ENCODE measurements at regions not wholly inside any gene's neighbourhood (a gene's known extent, or its start where the extent isn't known, plus 50 kb on each side); places are given as distances from the start of the nearest gene placed in this dataset.

DNA sequence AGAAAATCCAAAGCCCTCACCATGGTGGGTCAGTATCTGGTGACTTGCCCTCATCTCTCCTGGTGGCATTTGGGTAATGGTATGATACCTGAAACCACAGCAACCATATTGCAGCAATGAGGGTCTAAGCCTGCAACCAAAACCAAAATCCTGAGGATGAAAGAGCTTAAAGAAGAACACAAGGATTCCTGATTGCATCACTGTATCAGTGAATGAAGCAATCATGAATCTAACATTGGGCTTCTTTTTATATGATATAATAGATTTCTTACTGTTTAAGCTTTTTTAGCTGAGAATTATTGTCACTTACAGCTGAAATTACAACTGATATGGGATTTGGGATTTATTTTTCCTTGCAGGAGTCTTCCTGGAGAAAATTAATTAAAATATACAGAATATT, 269.9 kb downstream of the MEF2C start:
- DNase-seq, result no peak

DNA sequence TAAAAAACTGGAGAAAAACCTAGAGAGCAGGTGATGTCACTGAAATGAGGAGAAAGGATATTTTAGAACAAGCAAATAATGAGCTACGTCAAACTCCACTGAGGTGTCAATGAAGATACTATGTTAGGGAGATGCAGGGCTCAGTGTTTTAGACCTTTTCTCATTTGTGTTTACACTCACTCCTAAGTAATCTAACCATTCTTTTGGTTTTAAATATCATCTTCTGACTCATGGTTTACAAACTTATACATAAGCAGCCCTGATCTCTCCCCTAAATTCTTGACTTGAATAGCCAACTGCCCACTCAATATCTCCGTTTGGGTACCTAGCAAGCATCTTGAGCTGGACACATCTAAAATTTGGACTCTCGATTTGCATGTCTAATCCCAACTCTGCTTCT, 272.4 kb downstream of the MEF2C start:
- DNase-seq, result no peak

DNA sequence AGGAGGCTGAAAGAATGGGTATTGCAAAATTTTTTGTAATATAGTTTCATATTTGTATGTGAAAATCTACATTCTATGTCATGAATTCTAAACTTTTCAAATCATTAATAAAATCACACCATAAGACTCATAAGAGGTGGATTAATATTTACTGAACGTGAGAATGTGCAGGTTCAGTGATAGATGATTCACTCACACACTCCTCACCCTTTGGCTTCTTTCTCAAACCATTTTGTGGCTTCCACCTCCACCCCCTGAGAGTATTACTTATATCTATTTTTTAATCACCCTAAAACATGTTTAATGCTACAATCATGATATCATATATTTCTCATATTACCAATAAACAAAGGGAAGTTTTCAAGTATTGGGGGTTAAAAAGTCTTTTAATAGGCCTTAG, 275.5 kb downstream of the MEF2C start:
- no peak for DNase-seq

DNA sequence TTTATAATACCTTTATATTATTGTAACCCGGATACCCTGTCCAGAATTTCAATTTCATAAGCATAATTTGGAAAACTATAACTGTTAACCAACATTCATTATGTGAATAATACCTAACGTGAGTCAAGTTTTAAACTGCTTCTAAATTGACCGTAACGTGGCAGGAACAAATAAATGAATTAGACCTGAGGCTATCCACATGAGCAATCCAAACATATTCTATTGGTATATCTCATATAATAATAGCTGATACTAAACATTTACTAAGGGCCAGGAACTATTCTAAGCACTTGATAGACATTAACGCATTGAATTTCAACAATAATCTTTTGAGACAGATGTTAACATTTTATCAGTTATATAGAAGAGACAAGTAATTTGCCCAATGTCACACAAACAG, 276.4 kb downstream of the MEF2C start:
- DNase-seq, result no peak

DNA sequence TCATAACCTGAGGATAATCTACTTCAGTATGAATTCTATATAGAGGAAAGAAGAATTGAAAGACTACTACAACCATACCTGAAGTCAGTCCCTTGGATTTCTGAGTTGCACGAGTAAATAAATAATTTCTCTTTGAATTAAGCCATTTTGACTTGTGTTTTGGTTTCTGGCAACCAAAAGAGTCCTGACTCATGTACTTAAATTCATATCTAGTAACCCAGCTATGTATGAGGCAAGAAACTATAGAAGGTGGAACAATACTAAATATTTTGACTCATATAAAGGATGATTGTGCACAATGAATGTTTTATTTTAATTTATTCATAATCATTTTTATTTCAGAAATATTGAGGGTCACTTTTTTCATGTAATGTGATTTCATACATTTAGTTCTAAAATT, 276.8 kb downstream of the MEF2C start:
- DNase-seq, result no peak

- DNase-seq, result no peak
Observed at GRCh38 chr5:88602584-88602983, 280.4 kb downstream of the MEF2C start.

DNA sequence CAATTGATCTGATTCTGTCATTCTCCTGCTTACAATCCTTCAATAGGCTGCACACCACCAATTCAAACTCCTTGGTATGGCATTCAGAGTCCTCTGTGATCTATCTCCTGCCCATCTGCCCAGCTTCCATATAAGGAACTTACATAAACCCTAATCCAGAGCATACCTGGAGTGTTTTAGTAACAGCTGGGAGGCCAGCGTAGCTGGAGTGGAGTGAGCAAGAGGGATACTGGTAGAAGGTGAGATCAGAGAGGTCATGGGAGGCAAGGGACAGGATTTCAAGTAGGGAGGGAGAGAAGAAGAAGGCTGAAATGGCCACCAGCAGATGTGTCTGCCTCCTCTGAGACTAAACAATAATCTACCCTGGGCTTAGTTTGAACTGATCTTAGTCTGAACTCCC, 288.5 kb downstream of the MEF2C start:
- DNase-seq, result no peak

- DNase-seq, result no peak
Observed at GRCh38 chr5:88588609-88589008, 294.4 kb downstream of the MEF2C start.

GRCh38 chr5:88583471-88583870, 299.5 kb downstream of the MEF2C start:
- DNase-seq, result no peak

DNA sequence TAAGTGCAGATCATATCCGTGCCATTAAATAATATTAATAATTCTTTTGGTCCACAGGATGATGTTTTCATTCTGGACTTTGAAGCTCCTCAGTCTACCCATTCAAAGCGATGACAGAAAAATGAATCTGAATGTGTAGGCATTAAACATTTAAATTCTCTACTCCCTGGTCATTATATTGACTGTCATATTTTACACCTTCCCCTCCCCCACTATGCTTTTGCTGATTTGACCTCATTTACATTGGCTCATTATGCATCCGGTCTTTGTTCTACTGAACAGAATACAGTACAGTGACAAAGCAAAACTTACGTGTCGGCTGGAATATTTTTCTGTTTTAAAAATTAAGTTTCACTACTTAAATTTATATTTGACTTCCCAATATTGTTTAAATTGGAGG, 289.7 kb upstream of the TMEM161B start:
- DNase-seq, result no peak

DNA sequence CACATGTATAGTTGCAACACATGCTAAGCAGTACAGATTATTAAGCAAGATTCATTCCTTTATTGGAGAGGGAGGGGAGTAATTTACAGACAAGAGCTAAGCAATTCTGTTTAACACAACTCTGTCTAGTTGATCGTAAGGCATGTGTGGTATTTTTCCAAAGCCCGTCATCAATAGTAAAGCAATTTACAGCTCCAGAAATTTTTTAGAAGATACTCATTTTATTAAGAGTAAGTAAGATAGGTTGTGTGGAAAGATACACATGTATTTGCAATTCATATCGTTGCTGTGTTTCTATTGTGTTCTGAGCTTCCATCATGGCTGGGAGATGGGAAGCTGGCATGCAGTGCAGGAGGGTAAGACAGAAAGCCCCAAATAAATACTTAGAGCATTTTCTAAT, 289.2 kb upstream of the TMEM161B start:
- no peak for DNase-seq

- DNase-seq, result no peak
Observed at GRCh38 chr5:88557131-88557530, 288.5 kb upstream of the TMEM161B start.

- DNase-seq, result no peak
Observed at GRCh38 chr5:88556406-88556805, 287.8 kb upstream of the TMEM161B start.

GRCh38 chr5:88555674-88556073, 287.0 kb upstream of the TMEM161B start:
- DNase-seq, result no peak

DNA sequence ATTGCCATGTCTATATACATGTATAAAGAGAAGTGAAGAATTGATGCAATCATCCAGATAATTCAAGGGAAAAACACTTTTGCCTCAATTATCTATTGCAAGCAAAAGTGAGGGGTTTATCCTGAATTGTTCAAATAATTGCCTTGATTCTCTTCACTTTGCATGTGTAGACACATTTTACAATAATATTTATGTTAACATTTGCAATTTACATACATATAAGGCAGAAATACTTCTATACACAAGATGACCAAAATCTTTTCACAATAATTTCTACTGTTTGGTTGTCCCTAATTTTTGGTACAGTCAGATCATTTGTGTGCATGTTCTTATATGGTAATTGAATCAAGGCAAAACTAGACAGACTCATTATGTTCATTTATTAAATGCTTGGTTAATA, 285.3 kb upstream of the TMEM161B start:
- no peak for DNase-seq

DNA sequence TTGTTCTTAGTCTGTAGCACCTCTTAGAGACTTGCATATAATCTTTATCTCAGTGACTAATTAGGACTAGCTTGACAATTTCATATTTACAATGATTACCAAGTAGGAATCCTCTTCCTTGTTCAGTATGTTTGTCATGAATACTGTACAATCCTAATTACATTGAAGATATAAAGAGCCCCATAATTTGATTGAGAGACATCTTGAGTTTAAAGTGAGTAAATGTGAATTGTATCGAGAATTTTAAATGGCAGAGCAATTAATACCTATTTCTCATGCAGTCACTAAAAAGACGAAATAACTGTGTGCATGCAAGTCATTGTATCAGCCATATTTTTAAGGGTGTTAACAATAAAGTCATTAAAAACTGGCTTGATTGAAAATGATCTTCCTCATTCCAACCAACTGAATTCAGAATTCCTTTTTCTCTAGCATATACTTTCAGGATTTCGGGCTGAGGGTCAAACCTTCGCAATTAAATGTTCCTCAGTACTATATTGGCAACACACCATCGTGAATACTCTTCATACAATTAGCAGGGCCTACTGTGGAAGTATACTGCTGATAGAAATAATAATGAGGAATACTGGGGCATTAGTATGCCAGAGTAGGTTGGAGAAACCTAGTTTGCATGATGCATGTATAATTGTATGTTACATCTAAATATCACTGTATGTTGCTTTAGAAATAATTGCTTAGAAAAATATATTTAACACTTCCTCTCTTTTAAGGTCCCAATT, 284.7 kb upstream of the TMEM161B start:
- DNase-seq, result no peak

- DNase-seq, result no peak
Observed at GRCh38 chr5:88552426-88552825, 283.8 kb upstream of the TMEM161B start.

DNA sequence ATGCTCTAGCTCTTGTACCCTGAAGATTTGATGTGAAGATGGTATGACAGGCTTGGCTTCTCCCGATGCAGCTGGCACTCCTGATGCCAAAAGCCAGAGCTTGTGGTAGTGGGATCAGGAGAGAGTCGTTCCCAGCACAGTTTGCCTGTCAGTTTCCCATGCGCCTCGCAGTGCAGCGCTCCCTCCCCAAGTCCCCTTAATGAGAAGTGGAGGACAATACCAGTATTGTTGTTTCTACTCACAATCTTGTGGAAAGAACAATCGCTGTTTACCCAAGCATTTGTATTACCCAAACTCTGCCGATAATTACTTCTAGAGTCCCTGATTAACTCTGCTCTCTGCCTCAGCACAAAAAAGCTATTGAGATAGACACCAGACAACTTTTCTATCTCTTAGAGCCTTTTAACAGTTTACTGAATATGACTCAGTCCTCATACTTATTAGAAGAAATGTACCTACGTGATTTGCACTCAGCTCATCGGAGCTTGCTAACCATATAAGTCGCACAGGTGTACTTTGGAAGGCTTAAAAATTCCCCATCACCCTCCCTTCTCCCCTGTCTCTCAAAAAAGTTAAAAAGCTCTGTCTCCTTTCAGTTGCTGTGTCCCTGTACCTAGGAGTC, 283.2 kb upstream of the TMEM161B start:
- no peak for DNase-seq

GRCh38 chr5:88550736-88551135, 282.1 kb upstream of the TMEM161B start:
- DNase-seq, result no peak

DNA sequence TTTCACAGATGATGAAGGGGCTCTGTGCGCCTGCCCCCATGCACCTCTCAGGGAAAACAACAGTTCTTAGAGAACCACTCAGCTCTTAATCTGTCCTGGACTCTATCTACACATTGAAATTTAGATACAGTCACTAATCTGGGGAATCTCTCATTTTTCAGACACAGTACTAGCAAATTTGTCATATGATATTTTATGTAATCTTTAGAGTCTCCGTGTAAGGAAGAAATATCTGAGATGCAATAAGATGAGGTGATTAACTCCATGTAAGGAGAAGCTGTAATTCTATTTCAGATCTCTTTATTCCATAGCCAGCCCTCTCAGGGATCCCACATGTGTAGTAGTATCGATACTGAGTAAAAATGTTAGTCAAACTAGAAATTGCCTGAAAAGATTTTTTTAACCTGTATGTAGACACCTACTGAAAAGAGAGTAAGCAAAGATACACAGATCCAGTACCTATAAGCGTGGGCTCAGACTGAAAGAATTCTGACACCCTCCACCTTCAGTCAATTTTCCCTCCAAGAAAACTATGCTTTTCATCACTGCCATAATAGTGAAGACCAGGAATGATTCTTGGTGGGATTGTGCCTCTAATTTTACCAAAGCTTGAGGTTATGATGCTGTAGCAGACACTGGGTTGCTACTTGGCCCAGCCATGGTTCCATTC, 279.6 kb upstream of the TMEM161B start:
- no peak for DNase-seq

- no peak for DNase-seq
Observed at GRCh38 chr5:88545338-88545737, 276.7 kb upstream of the TMEM161B start.

GRCh38 chr5:88544671-88545070, 276.0 kb upstream of the TMEM161B start:
- DNase-seq, result no peak

GRCh38 chr5:88544136-88544645, 275.5 kb upstream of the TMEM161B start:
- no peak for DNase-seq

GRCh38 chr5:88542786-88543185, 274.1 kb upstream of the TMEM161B start:
- no peak for DNase-seq
